Endodermal cell (in vitro differentiated cells): ENCODE measurements at regions not wholly inside any gene's neighbourhood (a gene's known extent, or its start where the extent isn't known, plus 50 kb on each side); places are given as distances from the start of the nearest gene placed in this dataset.

Source experiments
- DNase-seq: peaks from one replicate; pipeline ENCODE4 v3.0.0-alpha.2; 2017
- H3K27ac ChIP-seq: 2 replicates; pipeline ENCODE4 v1.5.1; 2013; ENCODE audit warnings: mild to moderate bottlenecking, low read depth, low read length, moderate library complexity
- H3K27me3 ChIP-seq: 2 replicates; pipeline ENCODE4 v1.6.1; 2013; ENCODE audit warnings: mild to moderate bottlenecking, low read length, moderate library complexity; ENCODE audit not compliant: insufficient read depth, control insufficient read depth, poor library complexity, severe bottlenecking
- H3K36me3 ChIP-seq: 2 replicates; pipeline ENCODE4 v1.7.0; 2013; ENCODE audit warnings: mild to moderate bottlenecking, low read length, moderate library complexity; ENCODE audit not compliant: control insufficient read depth, insufficient read depth
- H3K4me1 ChIP-seq: one replicate; pipeline ENCODE4 v1.7.0; 2013; ENCODE audit warnings: low read length; ENCODE audit not compliant: control insufficient read depth, insufficient read depth
- H3K4me3 ChIP-seq: 2 replicates; pipeline ENCODE4 v1.5.1; 2013; ENCODE audit warnings: mild to moderate bottlenecking, low read length, moderate library complexity
- H3K9ac ChIP-seq: 2 replicates; pipeline ENCODE4 v1.6.1; 2013; ENCODE audit warnings: mild to moderate bottlenecking, low read length, moderate library complexity; ENCODE audit not compliant: poor library complexity, severe bottlenecking; ENCODE audit errors: extremely low read depth
- H3K9me3 ChIP-seq: 2 replicates; pipeline ENCODE4 v1.6.1; 2013; ENCODE audit warnings: mild to moderate bottlenecking, low read length, moderate library complexity; ENCODE audit not compliant: control insufficient read depth
- H3K27ac Mint-ChIP-seq: 2 replicates; pipeline ENCODE4 v1.8.0; 2020; ENCODE audit warnings: mixed read lengths
- H3K27me3 Mint-ChIP-seq: 2 replicates; pipeline ENCODE4 v1.8.0; 2021; ENCODE audit warnings: mild to moderate bottlenecking, mixed read lengths; ENCODE audit not compliant: insufficient read depth
- H3K36me3 Mint-ChIP-seq: 2 replicates; pipeline ENCODE4 v1.8.0; 2020; ENCODE audit warnings: low read depth, mixed read lengths
- H3K4me1 Mint-ChIP-seq: 2 replicates; pipeline ENCODE4 v1.8.0; 2020; ENCODE audit warnings: mixed read lengths
- H3K4me3 Mint-ChIP-seq: 2 replicates; pipeline ENCODE4 v1.8.0; 2020; ENCODE audit warnings: mild to moderate bottlenecking, moderate library complexity, mixed read lengths
- H3K9me3 Mint-ChIP-seq: 2 replicates; pipeline ENCODE4 v1.8.0; 2020; ENCODE audit warnings: mild to moderate bottlenecking, mixed read lengths
- WGBS, 2 experiments: methylation state at CpG; one replicate each; pipeline versions ENCODE4 v1.1.5 to v1.1.7; 2013; ENCODE audit warnings: missing lambda C conversion rate in 2 of 2, mixed read lengths in 1 of 2; ENCODE audit not compliant: insufficient coverage in 1 of 2, insufficient read length in 1 of 2; 5-methylcytosine and 5-hydroxymethylcytosine counted together
- TF ChIP-seq, protein P1 (sequence below): fragments of 200-600 bp; sonication (generic); conservative IDR thresholded peaks from 2 replicates; pipeline ENCODE4 v1.5.0; 2021; ENCODE audit warnings: antibody characterized with exemption, mild to moderate bottlenecking

DNA sequence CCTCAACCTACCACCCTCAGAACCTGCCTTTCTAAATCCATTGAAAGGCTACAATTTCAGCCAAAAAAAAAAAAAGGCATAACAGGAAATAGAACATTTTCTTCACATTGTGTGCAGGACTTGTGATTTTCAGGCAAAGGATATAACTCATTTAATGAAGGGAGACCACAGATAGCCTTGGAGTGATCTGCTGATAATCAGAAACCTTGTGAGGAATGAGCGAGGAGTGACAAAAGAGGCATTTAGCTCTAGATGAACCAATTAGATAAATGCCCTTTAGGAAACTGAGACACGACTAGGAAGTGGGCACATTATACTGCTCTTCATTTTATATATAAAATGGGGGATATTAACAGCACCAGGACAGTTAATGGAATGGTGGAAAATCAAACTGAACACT, 216.5 kb upstream of the GRIA4 start:
- WGBS, 2 experiments = 88% methylated on average over 1 of the region's 2 CpGs; no CpG with 5 or more reads in 1 of the 2 experiments
- Histone ChIP-seq H3K9me3 (no peaks in the 10 kb centered on the region), H3K4me3 (no peak overlapping the region), H3K9ac (no peak overlapping the region), H3K27me3 (no peaks in the 10 kb centered on the region), H3K4me1 (no peaks in the 10 kb centered on the region), H3K27ac (no peak overlapping the region), H3K36me3 (no peaks in the 10 kb centered on the region)
- H3K4me3 Mint-ChIP-seq = no peak overlapping the region
- H3K27ac Mint-ChIP-seq = no peak overlapping the region
- TF ChIP-seq, protein P1, sequence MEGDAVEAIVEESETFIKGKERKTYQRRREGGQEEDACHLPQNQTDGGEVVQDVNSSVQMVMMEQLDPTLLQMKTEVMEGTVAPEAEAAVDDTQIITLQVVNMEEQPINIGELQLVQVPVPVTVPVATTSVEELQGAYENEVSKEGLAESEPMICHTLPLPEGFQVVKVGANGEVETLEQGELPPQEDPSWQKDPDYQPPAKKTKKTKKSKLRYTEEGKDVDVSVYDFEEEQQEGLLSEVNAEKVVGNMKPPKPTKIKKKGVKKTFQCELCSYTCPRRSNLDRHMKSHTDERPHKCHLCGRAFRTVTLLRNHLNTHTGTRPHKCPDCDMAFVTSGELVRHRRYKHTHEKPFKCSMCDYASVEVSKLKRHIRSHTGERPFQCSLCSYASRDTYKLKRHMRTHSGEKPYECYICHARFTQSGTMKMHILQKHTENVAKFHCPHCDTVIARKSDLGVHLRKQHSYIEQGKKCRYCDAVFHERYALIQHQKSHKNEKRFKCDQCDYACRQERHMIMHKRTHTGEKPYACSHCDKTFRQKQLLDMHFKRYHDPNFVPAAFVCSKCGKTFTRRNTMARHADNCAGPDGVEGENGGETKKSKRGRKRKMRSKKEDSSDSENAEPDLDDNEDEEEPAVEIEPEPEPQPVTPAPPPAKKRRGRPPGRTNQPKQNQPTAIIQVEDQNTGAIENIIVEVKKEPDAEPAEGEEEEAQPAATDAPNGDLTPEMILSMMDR = no peak
- H3K4me1 Mint-ChIP-seq = peaks cover 4% of the 10 kb centered on the region
- H3K36me3 Mint-ChIP-seq = no peaks in the 10 kb centered on the region
- DNase-seq = no peak
- H3K27me3 Mint-ChIP-seq = no peaks in the 10 kb centered on the region
- H3K9me3 Mint-ChIP-seq = no peaks in the 10 kb centered on the region

- TF ChIP-seq, protein P1 = no peak
- H3K4me1 ChIP-seq = no peaks in the 10 kb centered on the region
- DNase-seq = no peak
- Mint-ChIP-seq H3K27me3 (no peaks in the 10 kb centered on the region), H3K4me3 (no peak overlapping the region), H3K27ac (no peak overlapping the region), H3K36me3 (no peaks in the 10 kb centered on the region), H3K4me1 (peaks cover 4% of the 10 kb centered on the region), H3K9me3 (no peaks in the 10 kb centered on the region)
- no peaks in the 10 kb centered on the region for H3K27me3 ChIP-seq
- H3K4me3 ChIP-seq = no peak overlapping the region
- H3K9me3 ChIP-seq = no peaks in the 10 kb centered on the region
- no peak overlapping the region for H3K27ac ChIP-seq
- no peak overlapping the region for H3K9ac ChIP-seq
- WGBS, 2 experiments = 64% methylated on average over 1 of the region's 1 CpG; no CpG with 5 or more reads in 1 of the 2 experiments
- H3K36me3 ChIP-seq = no peaks in the 10 kb centered on the region
Observed at GRCh38 chr11:105392556-105392955, 217.3 kb upstream of the GRIA4 start.

GRCh38 chr11:105389952-105390351, 219.9 kb upstream of the GRIA4 start:
- Histone ChIP-seq H3K27ac (no peak overlapping the region), H3K4me3 (no peak overlapping the region), H3K4me1 (no peaks in the 10 kb centered on the region), H3K27me3 (no peaks in the 10 kb centered on the region), H3K36me3 (no peaks in the 10 kb centered on the region), H3K9me3 (no peaks in the 10 kb centered on the region), H3K9ac (no peak overlapping the region)
- WGBS, 2 experiments = 91 to 100% methylated on average over 4 to 5 of the region's 5 CpGs
- Mint-ChIP-seq H3K27ac (no peak overlapping the region), H3K9me3 (no peaks in the 10 kb centered on the region), H3K36me3 (no peaks in the 10 kb centered on the region), H3K4me3 (no peak overlapping the region), H3K4me1 (peaks cover 4% of the 10 kb centered on the region), H3K27me3 (no peaks in the 10 kb centered on the region)
- DNase-seq = peak; percentile 53
- TF ChIP-seq, protein P1 = no peak
